ENCODE measurements at regions not wholly inside any gene's neighbourhood (a gene's known extent, or its start where the extent isn't known, plus 50 kb on each side); places are given as distances from the start of the nearest gene placed in this dataset.

- no peaks in the 10 kb centered on the region for H3K4me1 ChIP-seq (ENCODE audit: control insufficient read depth, insufficient read depth, low read length)
- WGBS (ENCODE audit: insufficient coverage) = 93% methylated on average over 5 of the region's 6 CpGs
- H3K27me3 Mint-ChIP-seq (ENCODE audit: low read depth in 2 of 2) = peaks cover 9% of the 10 kb centered on the region in 2 donors
- no peak overlapping the region for H3K27ac Mint-ChIP-seq
- ATAC-seq (no peak), DNase-seq (no peak)
- TF ChIP-seq CTCF (IDR thresholded peaks at IDR 0.05) = no peak
- H3K9me3 Mint-ChIP-seq = no peaks in the 10 kb centered on the region
- intact Hi-C loops (cut with micrococcal nuclease) = no loop called here
- no peak overlapping the region for H3K4me3 Mint-ChIP-seq
- H3K36me3 ChIP-seq (ENCODE audit: control insufficient read depth, insufficient read depth, low read length) = no peaks in the 10 kb centered on the region
- no peak overlapping the region for H3K27ac ChIP-seq (ENCODE audit: low read length)
- no peaks in the 10 kb centered on the region for H3K36me3 Mint-ChIP-seq
- H3K4me1 Mint-ChIP-seq = no peaks in the 10 kb centered on the region
- H3K4me3 ChIP-seq (ENCODE audit: low read length) = no peak overlapping the region
- no peaks in the 10 kb centered on the region for H3K27me3 ChIP-seq (ENCODE audit: control insufficient read depth, insufficient read depth, low read length)
- H3K9me3 ChIP-seq (ENCODE audit: control insufficient read depth, insufficient read depth, low read length) = no peaks in the 10 kb centered on the region
These were observed 105.4 kb upstream of the F3 start for GRCh38 chr1:94646786-94647555.

DNA sequence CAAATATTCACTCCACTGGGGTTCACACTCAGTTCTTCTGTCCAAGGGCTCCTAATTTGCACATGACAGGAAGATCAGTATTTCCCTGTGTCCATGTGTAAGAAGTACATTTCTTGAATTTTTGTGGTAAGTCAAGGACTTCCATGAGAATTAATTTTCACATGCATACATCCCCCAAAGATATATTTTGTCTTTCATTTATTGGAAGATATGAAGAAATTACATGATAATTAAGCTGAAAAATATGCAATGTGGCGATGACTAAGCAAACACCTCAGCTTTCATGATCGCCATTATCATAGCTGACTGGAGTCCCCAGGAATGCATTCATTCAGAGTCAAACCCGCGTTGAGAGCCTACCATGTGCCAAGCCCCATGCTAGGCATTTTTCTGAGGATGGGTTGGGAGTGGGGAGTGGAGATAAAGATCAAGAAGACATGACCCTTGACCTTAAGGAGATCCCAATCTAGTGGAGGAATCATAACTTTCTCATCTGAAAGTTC lies 104.6 kb upstream of the F3 start:
- H3K36me3 ChIP-seq (ENCODE audit: control insufficient read depth, insufficient read depth, low read length) = no peaks in the 10 kb centered on the region
- no peaks in the 10 kb centered on the region for H3K36me3 Mint-ChIP-seq
- H3K27ac ChIP-seq (ENCODE audit: low read length) = no peak overlapping the region
- no peaks in the 10 kb centered on the region for H3K4me1 Mint-ChIP-seq
- ATAC-seq (no peak), DNase-seq (no peak)
- no peak overlapping the region for H3K27ac Mint-ChIP-seq
- H3K9me3 Mint-ChIP-seq = no peaks in the 10 kb centered on the region
- no peaks in the 10 kb centered on the region for H3K4me1 ChIP-seq (ENCODE audit: control insufficient read depth, insufficient read depth, low read length)
- 93% methylated on average over 4 of the region's 4 CpGs for WGBS (ENCODE audit: insufficient coverage)
- no peaks in the 10 kb centered on the region for H3K9me3 ChIP-seq (ENCODE audit: control insufficient read depth, insufficient read depth, low read length)
- H3K4me3 Mint-ChIP-seq = no peak overlapping the region
- no peak overlapping the region for H3K4me3 ChIP-seq (ENCODE audit: low read length)
- intact Hi-C loops (cut with micrococcal nuclease) = no loop called here
- peaks cover 6 to 9% of the 10 kb centered on the region in 2 donors for H3K27me3 Mint-ChIP-seq (ENCODE audit: low read depth in 2 of 2)
- H3K27me3 ChIP-seq (ENCODE audit: control insufficient read depth, insufficient read depth, low read length) = no peaks in the 10 kb centered on the region
- TF ChIP-seq CTCF (IDR thresholded peaks at IDR 0.05) = no peak

GRCh38 chr1:94644352-94644751 lies 102.8 kb upstream of the F3 start:
- H3K4me3 ChIP-seq (ENCODE audit: low read length) = no peak overlapping the region
- Mint-ChIP-seq H3K27ac (no peak overlapping the region), H3K4me3 (no peak overlapping the region), H3K9me3 (no peaks in the 10 kb centered on the region), H3K36me3 (no peaks in the 10 kb centered on the region), H3K27me3 (ENCODE audit: low read depth in 2 of 2) (peaks cover 3 to 9% of the 10 kb centered on the region in 2 donors), H3K4me1 (no peaks in the 10 kb centered on the region)
- no peak for TF ChIP-seq CTCF (IDR thresholded peaks at IDR 0.05)
- H3K36me3 ChIP-seq (ENCODE audit: control insufficient read depth, insufficient read depth, low read length) = no peaks in the 10 kb centered on the region
- ATAC-seq = no peak
- 89% methylated on average over 4 of the region's 5 CpGs for WGBS (ENCODE audit: insufficient coverage)
- H3K4me1 ChIP-seq (ENCODE audit: control insufficient read depth, insufficient read depth, low read length) = no peaks in the 10 kb centered on the region
- H3K27me3 ChIP-seq (ENCODE audit: control insufficient read depth, insufficient read depth, low read length) = no peaks in the 10 kb centered on the region
- intact Hi-C loops (cut with micrococcal nuclease) = no loop called here
- no peak overlapping the region for H3K27ac ChIP-seq (ENCODE audit: low read length)
- no peak for DNase-seq
- no peaks in the 10 kb centered on the region for H3K9me3 ChIP-seq (ENCODE audit: control insufficient read depth, insufficient read depth, low read length)

DNA sequence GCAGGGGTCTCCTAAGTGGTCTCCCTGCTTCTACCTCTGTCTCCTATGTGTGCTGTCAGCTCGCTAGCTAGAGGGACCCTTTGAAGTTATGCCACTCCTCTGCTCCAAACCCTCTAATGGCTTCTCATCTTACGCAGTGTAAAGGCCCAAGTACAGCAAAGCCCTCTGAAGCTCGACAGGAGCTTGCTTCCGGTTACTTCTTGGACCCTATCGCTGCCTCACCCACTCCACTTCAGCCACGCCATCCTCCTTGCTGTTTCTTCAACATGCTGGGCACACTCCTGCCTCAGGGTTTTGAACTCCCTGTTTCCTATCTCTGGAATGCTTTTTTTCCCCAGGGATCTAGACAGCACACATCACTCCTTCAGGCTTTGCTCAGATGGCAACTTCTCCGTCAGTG lies 102.3 kb upstream of the F3 start:
- WGBS (ENCODE audit: insufficient coverage) = 90% methylated on average over 7 of the region's 7 CpGs
- Histone ChIP-seq H3K27ac (ENCODE audit: low read length) (no peak overlapping the region), H3K4me1 (ENCODE audit: control insufficient read depth, insufficient read depth, low read length) (no peaks in the 10 kb centered on the region), H3K27me3 (ENCODE audit: control insufficient read depth, insufficient read depth, low read length) (no peaks in the 10 kb centered on the region), H3K4me3 (ENCODE audit: low read length) (no peak overlapping the region), H3K9me3 (ENCODE audit: control insufficient read depth, insufficient read depth, low read length) (no peaks in the 10 kb centered on the region), H3K36me3 (ENCODE audit: control insufficient read depth, insufficient read depth, low read length) (no peaks in the 10 kb centered on the region)
- no peaks in the 10 kb centered on the region for H3K9me3 Mint-ChIP-seq
- no peaks in the 10 kb centered on the region for H3K4me1 Mint-ChIP-seq
- H3K27ac Mint-ChIP-seq = no peak overlapping the region
- DNase-seq (no peak), ATAC-seq (no peak)
- no peak for TF ChIP-seq CTCF (IDR thresholded peaks at IDR 0.05)
- no peak overlapping the region for H3K4me3 Mint-ChIP-seq
- no peaks in the 10 kb centered on the region for H3K36me3 Mint-ChIP-seq
- peaks cover 3 to 9% of the 10 kb centered on the region in 2 donors for H3K27me3 Mint-ChIP-seq (ENCODE audit: low read depth in 2 of 2)
- intact Hi-C loops (cut with micrococcal nuclease) = no loop called here
